ENCODE measurements at regions not wholly inside any gene's neighbourhood (a gene's known extent, or its start where the extent isn't known, plus 50 kb on each side); places are given as distances from the start of the nearest gene placed in this dataset.
"Not testable (repeated sequence)": the region's sequence is repeated elsewhere in the genome, so short reads cannot be mapped to it uniquely, and the experiment has no call there.

DNA sequence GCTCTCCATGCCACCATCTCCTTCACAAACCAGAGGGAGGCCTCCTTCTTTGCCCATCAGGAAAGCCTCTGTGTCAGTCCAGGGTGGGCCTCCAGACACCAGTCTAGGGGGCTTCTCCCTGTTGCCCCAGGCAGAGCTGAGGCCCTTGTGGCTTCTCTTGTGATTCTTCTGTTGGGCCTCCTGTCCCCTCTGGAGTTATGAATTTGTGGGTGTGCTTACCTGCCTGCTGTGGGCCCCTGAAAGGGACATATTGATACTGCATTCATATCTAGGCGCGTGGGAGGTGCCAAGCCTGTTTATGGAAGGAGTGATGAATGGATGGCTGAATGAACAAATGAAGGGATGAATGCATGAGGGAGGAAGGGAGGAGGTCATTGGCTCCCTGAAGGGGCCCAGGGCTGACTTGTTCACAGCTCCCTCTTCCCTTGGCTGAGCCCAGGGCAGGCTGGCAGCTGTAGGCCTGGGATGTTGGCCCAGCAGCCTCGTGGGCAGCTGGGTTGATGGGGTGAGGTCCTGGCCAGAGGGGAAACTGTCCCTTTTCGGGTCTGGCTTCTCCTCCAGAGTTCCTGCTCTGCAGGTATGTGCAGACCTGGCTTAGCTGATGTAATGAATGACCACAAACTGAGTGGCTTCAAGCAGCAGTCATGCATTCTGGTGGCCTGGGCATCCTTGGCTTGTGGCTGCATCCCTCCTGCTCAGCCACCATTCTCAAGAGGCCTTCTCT, 195.4 kb downstream of the GOLGA6L6 start:
- DNase-seq (ENCODE audit: low read depth): no peak

GRCh38 chr15:20345401-20345958, 196.1 kb downstream of the GOLGA6L6 start:
- no peak for DNase-seq (ENCODE audit: low read depth)

DNA sequence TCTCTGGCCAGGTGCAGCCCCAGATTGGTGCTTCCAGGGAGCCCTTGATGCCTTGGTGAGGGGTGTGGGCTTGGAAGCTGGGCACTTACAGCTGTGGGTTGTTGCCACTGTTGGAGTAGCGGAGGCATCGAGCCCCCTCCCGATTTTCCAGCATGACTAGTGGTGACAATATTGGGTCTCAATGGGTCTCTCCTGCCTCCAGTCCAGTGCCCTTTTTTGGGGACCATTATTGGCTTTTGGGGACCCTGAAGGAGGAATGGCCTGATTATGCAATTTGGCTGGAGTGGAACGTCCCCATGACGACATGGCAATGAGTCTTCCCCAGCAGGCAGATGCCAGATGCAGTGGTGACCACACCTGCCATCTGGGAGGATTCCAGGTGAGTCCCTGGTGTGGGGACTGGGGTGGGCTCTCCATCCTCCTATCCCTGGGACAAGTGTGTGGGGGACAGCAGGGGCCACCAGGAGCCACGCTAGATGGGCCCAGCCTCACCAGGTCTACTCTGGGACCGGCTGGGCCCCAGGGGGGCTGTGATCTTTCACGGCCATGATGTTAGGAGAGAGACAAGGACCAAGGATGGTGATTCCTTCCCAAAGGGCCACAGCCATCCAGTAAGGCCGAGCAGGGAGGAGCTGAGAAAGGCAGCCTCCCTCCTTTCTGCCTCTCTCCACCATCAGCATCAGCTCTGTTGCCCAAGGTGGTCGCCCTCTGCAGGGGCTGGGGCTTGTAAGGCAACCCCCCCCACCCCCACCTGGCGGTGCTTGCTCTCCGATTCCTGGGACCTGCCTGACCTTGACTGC, 196.8 kb downstream of the GOLGA6L6 start:
- no peak for DNase-seq (ENCODE audit: low read depth)

DNA sequence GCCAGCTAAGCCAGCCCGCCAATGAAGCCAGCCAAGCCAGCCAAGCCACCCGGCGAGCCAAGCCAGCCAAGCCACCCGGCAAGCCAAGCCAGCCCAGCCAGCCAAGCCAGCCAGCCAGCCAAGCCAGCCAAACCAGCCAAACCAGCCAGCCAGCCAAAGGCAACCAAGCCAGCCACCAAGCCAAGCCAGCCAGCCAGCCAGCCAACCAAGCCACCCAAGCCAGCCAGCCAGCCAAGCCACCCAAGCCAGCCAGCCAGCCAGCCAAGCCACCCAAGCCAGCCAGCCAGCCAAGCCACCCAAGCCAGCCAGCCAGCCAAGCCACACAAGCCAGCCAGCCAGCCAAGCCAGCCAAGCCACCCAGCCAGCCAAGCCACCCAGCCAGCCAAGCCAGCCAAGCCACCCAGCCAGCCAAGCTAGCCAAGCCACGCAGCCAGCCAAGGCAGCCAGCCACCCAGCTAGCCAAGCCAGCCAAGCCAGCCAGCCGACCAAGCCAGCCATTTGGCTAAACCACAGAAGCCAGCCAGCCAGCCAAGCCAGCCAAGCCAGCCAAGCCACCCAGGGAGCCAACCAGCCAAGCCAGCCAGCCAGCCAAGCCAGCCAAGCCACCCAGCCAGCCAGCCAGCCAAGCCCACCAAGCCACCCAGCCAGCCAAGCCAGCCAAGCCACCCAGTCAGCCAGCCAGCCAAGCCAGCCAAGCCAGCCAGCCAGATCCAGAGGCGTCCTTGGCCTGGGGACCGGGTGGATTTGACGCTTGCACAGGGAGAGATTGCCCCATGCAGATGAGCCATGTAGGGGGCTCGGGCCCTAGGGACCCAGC, 198.0 kb downstream of the GOLGA6L6 start:
- DNase-seq (ENCODE audit: low read depth): not testable (repeated sequence)

DNA sequence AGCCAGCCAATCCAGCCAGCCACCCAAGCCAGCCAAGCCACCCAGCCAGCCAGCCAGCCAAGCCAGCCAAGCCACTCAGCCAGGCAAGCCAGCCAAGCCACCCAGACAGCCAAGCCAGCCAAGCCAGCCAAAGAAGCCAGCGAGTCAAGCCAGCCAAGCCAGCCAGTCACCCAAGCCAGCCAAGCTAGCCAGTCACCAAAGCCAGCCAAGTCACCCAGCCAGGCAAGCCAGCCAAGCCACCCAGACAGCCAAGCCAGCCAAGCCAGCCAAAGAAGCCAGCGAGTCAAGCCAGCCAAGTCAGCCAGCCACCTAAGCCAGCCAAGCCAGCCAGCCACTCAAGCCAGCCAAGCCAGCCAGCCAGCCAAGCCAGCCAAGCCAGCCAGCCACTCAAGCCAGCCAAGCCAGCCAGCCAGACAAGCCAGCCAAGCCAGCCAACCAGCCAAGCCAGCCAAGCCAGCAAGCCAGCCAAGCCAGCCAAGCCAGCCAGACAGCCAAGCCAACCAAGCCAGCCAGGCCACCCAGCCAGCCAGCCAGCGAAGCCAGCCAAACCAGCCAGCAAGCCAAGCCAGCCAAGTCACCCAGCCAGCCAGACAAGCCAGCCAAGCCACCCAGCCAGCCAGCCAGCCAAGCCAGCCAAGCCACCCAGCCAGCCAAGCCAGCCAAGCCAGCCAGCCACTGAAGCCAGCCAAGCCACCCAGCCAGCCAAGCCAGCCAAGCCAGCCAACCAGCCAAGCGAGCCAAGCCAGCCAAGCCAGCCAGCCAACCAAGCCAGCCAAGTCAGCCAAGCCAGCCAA, 198.8 kb downstream of the GOLGA6L6 start:
- not testable (repeated sequence) for DNase-seq (ENCODE audit: low read depth)

DNA sequence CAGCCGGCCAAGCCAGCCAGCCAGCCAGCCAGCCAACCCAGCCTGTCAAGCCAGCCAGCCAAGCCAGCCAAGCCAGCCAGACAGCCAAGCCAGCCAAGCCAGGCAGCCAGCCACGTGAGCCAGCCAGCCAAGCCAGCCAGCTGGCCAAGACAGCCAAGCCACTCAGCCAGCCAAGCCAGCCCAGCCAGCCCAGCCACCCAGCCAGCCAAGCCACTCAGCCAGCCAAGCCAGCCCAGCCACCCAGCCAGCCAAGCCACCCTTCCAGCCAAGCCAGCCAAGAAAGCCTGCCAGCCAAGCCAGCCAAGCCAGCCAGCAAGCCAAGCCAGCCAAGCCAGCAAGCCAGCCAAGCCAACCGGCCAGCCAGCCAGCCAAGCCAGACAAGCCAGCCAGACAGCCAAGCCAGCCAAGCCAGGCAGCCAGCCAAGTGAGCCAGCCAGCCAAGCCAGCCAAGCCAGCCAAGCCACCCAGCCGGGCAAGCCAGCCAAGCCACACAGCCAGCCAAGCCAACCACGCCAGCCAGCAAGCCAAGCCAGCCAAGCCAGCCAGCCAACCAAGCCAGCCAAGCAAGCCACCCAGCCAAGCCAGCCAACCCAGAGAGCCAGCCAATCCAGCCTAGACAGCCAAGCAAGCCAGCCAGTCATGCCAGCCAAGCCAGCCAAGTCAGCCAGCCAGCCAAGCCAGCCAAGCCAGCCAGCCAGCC, 199.5 kb downstream of the GOLGA6L6 start:
- no peak for DNase-seq (ENCODE audit: low read depth)

DNA sequence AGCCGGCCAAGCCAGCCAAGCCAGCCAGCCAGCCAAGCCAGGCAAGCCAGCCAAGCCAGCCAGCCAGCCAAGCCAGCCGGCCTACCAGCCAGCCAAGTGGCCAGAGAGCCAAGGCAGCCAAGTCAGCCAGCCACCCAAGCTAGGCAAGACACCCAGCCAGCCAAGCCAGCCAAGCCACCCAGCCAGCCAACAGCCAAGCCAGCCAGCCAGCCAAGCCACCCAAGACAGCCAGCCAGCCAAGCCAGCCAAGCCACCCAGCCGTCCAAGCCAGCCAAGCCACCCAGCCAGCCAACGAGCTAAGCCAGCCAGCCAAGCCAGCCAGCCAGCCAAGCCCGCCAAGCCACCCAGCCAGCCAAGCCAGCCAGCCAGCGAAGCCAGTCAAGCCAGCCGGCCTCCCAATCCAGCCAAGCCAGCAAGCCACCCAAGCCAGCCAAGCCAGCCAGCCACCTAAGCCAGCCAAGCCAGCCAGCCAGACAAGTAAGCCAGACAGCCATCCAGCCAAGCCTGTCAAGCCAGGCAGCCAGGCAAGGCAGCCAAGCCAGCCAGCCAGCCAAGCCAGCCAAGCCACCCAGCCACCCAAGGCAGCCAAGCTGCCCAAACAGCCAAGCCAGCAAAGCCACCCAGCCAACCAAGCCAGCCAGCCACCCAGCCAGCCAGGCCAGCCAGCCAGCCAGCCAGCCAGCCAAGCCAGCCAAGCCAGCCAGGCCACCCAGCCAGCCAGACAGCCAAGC, 200.5 kb downstream of the GOLGA6L6 start:
- DNase-seq (ENCODE audit: low read depth): no peak

DNA sequence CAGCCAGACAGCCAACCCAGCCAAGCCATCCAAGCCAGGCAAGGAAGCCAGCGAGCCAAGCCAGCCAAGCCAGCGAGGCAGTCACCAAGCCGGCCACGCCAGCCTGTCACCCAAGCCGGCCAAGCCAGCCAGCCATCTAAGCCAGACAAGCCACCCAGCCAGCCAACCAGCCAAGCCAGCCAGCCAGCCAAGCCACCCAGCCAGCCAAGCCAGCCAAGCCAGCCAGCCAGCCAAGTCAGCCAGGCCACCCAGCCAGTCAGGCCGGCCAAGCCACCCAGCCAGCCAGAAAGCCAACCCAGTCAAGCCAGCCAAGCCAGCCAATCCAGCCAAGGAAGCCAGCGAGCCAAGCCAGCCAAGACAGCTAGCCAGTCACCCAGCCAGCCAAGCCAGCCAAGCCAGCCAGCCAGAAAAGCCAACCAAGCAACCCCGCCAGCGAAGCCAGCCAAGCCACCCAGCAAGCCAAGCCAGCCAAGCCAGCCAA, 201.2 kb downstream of the GOLGA6L6 start:
- no peak for DNase-seq (ENCODE audit: low read depth)

DNA sequence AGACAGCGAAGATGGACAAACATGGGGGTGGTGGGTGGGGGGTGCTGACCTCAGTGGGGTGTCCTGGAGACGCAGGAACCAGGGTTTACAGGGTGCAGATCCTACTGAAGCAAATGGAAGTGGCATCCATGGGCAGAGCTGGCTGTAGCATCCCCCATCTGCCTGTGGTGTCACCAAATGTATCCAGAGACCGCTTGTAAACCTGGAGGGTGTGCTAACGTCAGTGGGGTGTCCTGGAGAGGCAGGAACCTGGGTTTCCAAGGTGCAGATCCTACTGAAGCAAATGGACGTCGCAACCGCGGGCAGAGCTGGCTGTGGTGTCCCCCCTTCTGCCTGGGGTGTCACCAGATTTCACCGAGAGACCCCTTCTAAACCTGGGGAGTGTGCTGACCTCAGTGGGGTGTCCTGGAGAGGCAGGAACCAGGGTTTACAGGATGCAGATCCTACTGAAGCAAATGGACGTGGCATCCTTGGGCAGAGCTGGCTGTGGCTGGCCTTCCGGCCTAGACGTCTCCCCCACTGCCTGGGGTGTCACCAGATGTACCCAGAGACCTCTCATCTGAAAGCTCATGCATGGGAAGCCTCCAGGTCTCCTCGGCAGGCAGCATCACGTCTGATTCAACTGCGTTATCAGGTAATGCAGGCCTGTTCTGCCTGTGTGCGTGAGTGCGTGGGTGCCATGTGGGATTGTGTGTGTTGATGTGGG, 202.4 kb downstream of the GOLGA6L6 start:
- not testable (repeated sequence) for DNase-seq (ENCODE audit: low read depth)

DNA sequence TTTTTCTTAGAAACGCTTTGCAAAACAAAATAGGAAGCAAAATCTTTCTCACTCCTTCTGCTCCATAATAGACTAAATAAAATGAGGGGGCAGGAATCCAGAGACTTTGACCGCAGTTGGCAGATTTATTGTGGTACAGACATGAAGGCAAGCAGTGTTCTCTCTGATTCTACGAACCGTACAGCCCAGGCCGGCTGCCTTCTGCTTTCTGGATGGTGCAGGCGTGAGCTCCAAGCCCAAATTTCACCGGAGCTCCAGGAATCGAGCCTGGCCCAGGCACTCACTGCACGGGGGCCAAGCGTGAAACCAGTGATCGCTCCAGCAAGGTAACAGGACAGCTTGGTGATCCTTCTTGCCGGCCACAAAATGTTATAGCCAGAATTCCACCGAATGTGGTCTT, 202.9 kb downstream of the GOLGA6L6 start:
- not testable (repeated sequence) for DNase-seq (ENCODE audit: low read depth)

GRCh38 chr15:20337238-20337637, 204.4 kb downstream of the GOLGA6L6 start:
- DNase-seq (ENCODE audit: low read depth): not testable (repeated sequence)

DNA sequence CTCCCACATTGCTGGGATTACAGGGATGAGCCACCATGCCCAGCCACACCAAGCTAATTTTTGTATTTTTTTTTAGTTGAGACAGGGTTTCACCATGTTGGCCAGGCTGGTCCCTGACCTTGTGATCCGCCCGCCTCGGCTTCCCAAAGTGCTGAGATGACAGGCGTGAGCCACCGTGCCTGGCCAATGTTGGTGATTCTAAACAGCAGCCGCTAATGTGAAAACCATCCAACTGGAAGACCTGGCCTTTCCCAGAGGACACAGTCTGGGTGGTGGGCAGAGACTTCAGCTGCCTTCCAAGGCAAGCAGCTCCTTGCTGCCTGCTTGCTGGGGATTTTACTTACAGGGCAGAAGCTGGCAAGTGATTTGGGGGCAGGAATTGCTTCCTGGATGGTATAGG, 207.1 kb downstream of the GOLGA6L6 start:
- not testable (repeated sequence) for DNase-seq (ENCODE audit: low read depth)

GRCh38 chr15:20325751-20326150, 215.8 kb downstream of the GOLGA6L6 start:
- not testable (repeated sequence) for DNase-seq (ENCODE audit: low read depth)

DNA sequence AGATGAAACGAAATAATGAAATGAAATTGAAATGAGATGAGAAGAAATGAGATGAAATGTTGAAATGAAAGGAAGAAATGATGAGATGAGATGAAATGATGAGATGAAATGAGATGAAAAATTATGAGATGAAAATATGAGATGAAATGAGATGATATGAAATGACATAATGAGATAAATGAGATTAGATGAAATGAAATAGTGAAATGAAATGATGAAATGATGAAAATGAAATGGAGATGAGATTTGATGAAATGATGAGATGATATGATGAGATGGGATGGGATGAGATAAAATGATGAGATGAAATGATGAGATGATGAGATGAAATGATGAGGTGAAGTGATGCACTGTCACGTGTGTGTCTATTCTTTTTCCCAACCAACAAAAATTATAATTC, 224.5 kb downstream of the GOLGA6L6 start:
- DNase-seq (ENCODE audit: low read depth): not testable (repeated sequence)

- not testable (repeated sequence) for DNase-seq (ENCODE audit: low read depth)
Observed at GRCh38 chr15:20311014-20311680, 230.5 kb downstream of the GOLGA6L6 start.

DNA sequence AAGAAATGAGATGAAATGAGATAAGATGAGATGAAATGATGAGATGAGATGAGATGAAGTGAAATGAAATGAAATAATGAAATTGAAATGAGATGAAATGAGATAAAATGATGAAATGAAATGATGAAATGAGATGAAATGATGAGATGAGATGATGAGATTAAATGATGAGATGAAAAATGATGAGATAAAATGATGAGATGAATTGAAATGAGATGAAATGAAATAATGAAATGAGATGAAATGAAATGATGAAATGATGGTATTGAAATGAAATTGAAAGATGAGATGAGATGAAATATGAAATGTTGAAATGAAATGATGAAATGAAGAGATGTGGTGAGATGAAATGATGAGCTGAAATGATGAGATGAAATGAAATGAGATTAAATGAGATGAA, 231.0 kb downstream of the GOLGA6L6 start:
- DNase-seq (ENCODE audit: low read depth): no peak

- not testable (repeated sequence) for DNase-seq (ENCODE audit: low read depth)
Observed at GRCh38 chr15:20309966-20310365, 231.6 kb downstream of the GOLGA6L6 start.

- not testable (repeated sequence) for DNase-seq (ENCODE audit: low read depth)
Observed at GRCh38 chr15:20309395-20309794, 232.2 kb downstream of the GOLGA6L6 start.

All from activated T-helper 1 cell treated with Interleukin-2 at 50 U/mL for 16 hours (primary cell).